Right lobe of liver (tissue), 6 donors: ENCODE measurements at regions not wholly inside any gene's neighbourhood (a gene's known extent, or its start where the extent isn't known, plus 50 kb on each side); places are given as distances from the start of the nearest gene placed in this dataset.

Source experiments
- ATAC-seq, 4 donors: fragments of 200-7000 bp; cut with Tn5 transposase; one replicate each; pipeline ENCODE4 v1.9.1; 2020; ENCODE audit warnings: mild to moderate bottlenecking in 4 of 4, moderate library complexity in 4 of 4
- DNase-seq, 3 donors: peaks; one replicate each; pipeline ENCODE4 v3.0.0-alpha.2; 2020
- H3K27ac ChIP-seq, 3 donors: fragments of 200-600 bp; one replicate each; pipeline ENCODE4 v1.8.0; 2022
- H3K27me3 ChIP-seq, 2 donors: fragments of 200-600 bp; one replicate each; pipeline ENCODE4 v1.8.0; 2022
- H3K36me3 ChIP-seq, 4 donors: fragments of 200-600 bp; sonication (generic) in 1 of 4; one replicate each; pipeline versions ENCODE4 v1.5.1 to v1.8.0; 2017 to 2022; ENCODE audit warnings: control low read depth in 1 of 4
- H3K4me1 ChIP-seq, 4 donors: fragments of 200-600 bp; sonication (generic) in 1 of 4; one replicate each; pipeline versions ENCODE4 v1.5.1 to v1.8.0; 2017 to 2022; ENCODE audit warnings: control low read depth in 1 of 4
- H3K4me3 ChIP-seq, 3 donors: fragments of 200-600 bp; one replicate each; pipeline ENCODE4 v1.8.0; 2022
- H3K9me3 ChIP-seq, 4 donors: fragments of 200-600 bp; sonication (generic) in 1 of 4; one replicate each; pipeline versions ENCODE4 v1.5.1 to v1.8.0; 2017 to 2022; ENCODE audit warnings: control low read depth in 1 of 4
- CTCF ChIP-seq, 4 donors: fragments of 200-600 bp in 3 of 4; fragments of 450-650 bp in 1 of 4; IDR thresholded peaks; one replicate each; pipeline versions ENCODE4 v1.5.1 to v1.8.0; 2016 to 2022; ENCODE audit warnings: antibody characterized with exemption in 4 of 4, mild to moderate bottlenecking in 2 of 4
- POLR2A ChIP-seq: fragments of 450-650 bp; IDR thresholded peaks from one replicate; pipeline ENCODE4 v1.6.1; 2017; ENCODE audit warnings: antibody characterized with exemption, mild to moderate bottlenecking
- WGBS: methylation state at CpG from one replicate; pipeline ENCODE4 v1.1.6; 2018; ENCODE audit warnings: low coverage, low lambda C conversion rate; ENCODE audit not compliant: insufficient coverage; ENCODE audit errors: missing lambda C conversion rate; 5-methylcytosine and 5-hydroxymethylcytosine counted together
- intact Hi-C, 2 donors: fragments of 100-400 bp; cut with DNase I; formaldehyde crosslinking; loops; one replicate each; pipeline versions ENCODE4 v1.11.2 to v1.14.1; 2022
- donor health status: DM: no; HTN: yes; CAD: no.
- donor health status: DM: no; HTN: no; CAD: no.
- donor health status: DM: no; HTN: no; CAD: no.
- donor health status: DM: no; HTN: yes; CAD: no.
- donor health status: DM: no; HTN: yes; CAD: no.

- DNase-seq (no peak), ATAC-seq (no peak)
- no peaks in the 10 kb centered on the region for H3K36me3 ChIP-seq
- H3K27ac ChIP-seq: no peak overlapping the region
- H3K4me3 ChIP-seq: no peak overlapping the region
- H3K9me3 ChIP-seq: no peaks in the 10 kb centered on the region
- TF ChIP-seq CTCF (IDR thresholded peaks at IDR 0.05): no peak
- TF ChIP-seq POLR2A: no peak
- 38% methylated on average over 9 of the region's 14 CpGs for WGBS
- H3K27me3 ChIP-seq: no peaks in the 10 kb centered on the region
- intact Hi-C loops: no loop called here
- no peaks in the 10 kb centered on the region for H3K4me1 ChIP-seq
Measured at GRCh38 chr16:86826941-86827340, 248.6 kb downstream of the FOXL1 start.

- intact Hi-C loops: no loop called here
- H3K27me3 ChIP-seq: no peaks in the 10 kb centered on the region
Measured at GRCh38 chr16:86827521-86827920, 249.2 kb downstream of the FOXL1 start.

DNA sequence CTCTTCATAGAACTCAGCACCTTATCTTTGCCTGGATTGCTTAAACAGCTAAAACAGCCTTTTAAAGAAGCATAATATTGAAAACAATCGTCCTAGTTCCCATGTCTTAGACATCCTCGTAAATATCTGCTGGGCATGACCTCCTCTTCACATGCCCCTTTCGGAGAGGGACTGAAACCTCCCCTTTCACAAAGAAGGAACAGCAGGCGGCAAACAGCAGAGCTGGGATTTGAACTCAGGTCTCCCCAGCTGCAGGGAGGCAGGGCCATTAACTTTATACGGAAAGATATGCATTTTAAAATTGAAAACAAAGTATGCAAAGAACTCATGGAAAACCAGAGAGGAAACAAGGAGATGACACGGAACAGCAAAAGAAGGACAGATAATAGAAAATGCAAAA lies 249.9 kb downstream of the FOXL1 start:
- intact Hi-C loops: no loop called here
- TF ChIP-seq POLR2A (no peak), CTCF (IDR thresholded peaks at IDR 0.05) (no peak)

More at GRCh38 chr16:86827521-86827920, 249.2 kb downstream of the FOXL1 start:
- Histone ChIP-seq H3K4me3 (no peak overlapping the region), H3K4me1 (no peaks in the 10 kb centered on the region), H3K36me3 (no peaks in the 10 kb centered on the region), H3K9me3 (no peaks in the 10 kb centered on the region), H3K27ac (no peak overlapping the region)
- ATAC-seq: no peak
- DNase-seq: no peak
- WGBS: 20% methylated on average over 10 of the region's 12 CpGs
- no peak for TF ChIP-seq CTCF (IDR thresholded peaks at IDR 0.05)
- TF ChIP-seq POLR2A: no peak

GRCh38 chr16:86828653-86829052 lies 250.3 kb downstream of the FOXL1 start:
- Histone ChIP-seq H3K9me3 (no peaks in the 10 kb centered on the region), H3K27me3 (no peaks in the 10 kb centered on the region), H3K4me3 (no peak overlapping the region), H3K36me3 (no peaks in the 10 kb centered on the region), H3K4me1 (no peaks in the 10 kb centered on the region), H3K27ac (no peak overlapping the region)
- WGBS: 45% methylated on average over 9 of the region's 11 CpGs
- DNase-seq (no peak), ATAC-seq (no peak)
- no peak for TF ChIP-seq CTCF (IDR thresholded peaks at IDR 0.05)
- intact Hi-C loops: no loop called here

More for the DNA sequence above, 249.9 kb downstream of the FOXL1 start:
- ATAC-seq (no peak), DNase-seq (no peak)
- Histone ChIP-seq H3K27me3 (no peaks in the 10 kb centered on the region), H3K9me3 (no peaks in the 10 kb centered on the region), H3K4me3 (no peak overlapping the region), H3K27ac (no peak overlapping the region), H3K36me3 (no peaks in the 10 kb centered on the region), H3K4me1 (no peaks in the 10 kb centered on the region)
- 46% methylated on average over 6 of the region's 6 CpGs for WGBS

DNA sequence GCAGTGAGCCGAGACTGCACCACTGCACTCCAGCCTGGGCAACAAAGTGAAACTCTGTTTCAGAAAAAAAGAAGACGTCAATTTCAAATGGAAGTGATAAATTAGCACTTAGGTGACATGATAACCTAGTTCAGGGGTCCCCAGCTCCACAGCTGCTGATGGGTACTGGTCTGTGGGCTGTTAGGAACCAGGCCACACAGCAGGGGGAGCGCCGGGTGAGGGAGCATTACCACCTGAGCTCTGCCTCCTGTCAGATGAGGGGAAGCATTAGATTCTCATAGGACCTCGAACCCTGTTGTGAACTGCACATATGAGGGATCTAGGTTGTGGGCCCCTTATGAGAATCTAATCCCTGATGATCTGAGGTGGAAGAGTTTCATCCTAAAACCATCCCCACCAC lies 253.0 kb downstream of the FOXL1 start:
- Histone ChIP-seq H3K27me3 (no peaks in the 10 kb centered on the region), H3K4me1 (no peaks in the 10 kb centered on the region), H3K36me3 (no peaks in the 10 kb centered on the region), H3K27ac (no peak overlapping the region), H3K4me3 (no peak overlapping the region), H3K9me3 (no peaks in the 10 kb centered on the region)
- DNase-seq (no peak), ATAC-seq (no peak)
- WGBS: 57% methylated on average over 4 of the region's 5 CpGs
- TF ChIP-seq CTCF (IDR thresholded peaks at IDR 0.05) (no peak), POLR2A (no peak)
- intact Hi-C loops: no loop called here
